PC-3 (cell line): ENCODE measurements at regions not wholly inside any gene's neighbourhood (a gene's known extent, or its start where the extent isn't known, plus 50 kb on each side); places are given as distances from the start of the nearest gene placed in this dataset.

Experiments
- CTCF ChIP-seq: fragments of 300-600 bp; sonication (generic); conservative IDR thresholded peaks from 2 replicates; pipeline ENCODE4 v1.5.1; 2017; ENCODE audit warnings: antibody characterized with exemption, low read depth, mild to moderate bottlenecking, low read length
- EZH2 ChIP-seq: fragments of 300-600 bp; sonication (generic); IDR thresholded peaks from one replicate; pipeline ENCODE4 v1.6.1; 2017; ENCODE audit warnings: antibody characterized with exemption, mild to moderate bottlenecking, low read length; ENCODE audit not compliant: unreplicated experiment
- EZH2phosphoT487 ChIP-seq: fragments of 300-600 bp; sonication (generic); IDR thresholded peaks from 2 replicates; pipeline ENCODE4 v1.6.1; 2018; ENCODE audit warnings: mild to moderate bottlenecking, antibody characterized with exemption, low read length, borderline replicate concordance

GRCh38 chr2:133740500-133740899 is 172.2 kb upstream of the NCKAP5 start:
- TF ChIP-seq CTCF (no peak), EZH2 (no peak), EZH2phosphoT487 (no peak)
